DMS53 (cell line): ENCODE measurements at regions not wholly inside any gene's neighbourhood (a gene's known extent, or its start where the extent isn't known, plus 50 kb on each side); places are given as distances from the start of the nearest gene placed in this dataset.
"Not testable (repeated sequence)": the region's sequence is repeated elsewhere in the genome, so short reads cannot be mapped to it uniquely, and the experiment has no call there.

Experiments
- DNase-seq: peaks from one replicate; lab custom pipeline; 2025; lab: John Stamatoyannopoulos, UW

DNA sequence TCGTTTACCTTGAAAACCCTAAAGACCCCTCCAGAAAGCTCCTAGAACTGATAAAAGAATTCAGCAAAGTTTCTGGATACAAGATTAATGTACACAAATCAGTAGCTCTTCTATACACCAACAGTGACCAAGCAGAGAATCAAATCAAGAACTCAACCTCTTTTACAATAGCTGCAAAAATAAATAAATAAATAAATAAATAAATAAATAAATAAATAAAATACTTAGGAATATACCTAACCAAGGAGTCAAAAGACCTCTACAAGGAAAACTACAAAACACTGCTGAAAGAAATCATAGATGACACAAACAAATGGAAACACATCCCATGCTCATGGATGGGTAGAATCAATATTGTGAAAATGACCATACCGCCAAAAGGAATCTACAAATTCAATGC is 186.8 kb upstream of the EOLA2 start:
- not testable (repeated sequence) for DNase-seq

DNA sequence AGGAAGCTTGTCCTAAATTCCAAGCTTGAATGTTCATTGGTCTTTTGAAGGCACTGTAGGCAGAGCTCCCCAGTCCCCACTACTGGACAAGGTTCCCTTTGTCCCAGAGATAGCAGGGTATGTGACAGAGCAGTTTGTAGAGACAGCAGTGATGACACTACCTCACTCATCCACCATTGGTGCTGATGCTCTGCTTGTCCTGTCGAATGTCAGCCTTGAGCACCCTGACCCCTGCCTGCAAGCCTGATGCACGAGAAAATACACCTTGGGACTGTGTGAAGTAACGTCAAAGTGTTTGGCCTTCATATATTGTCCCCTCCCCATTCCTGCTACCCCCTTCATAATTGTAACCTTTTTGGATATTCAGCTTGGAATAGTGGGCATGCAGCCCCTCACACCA is 188.9 kb upstream of the EOLA2 start:
- no peak for DNase-seq

DNA sequence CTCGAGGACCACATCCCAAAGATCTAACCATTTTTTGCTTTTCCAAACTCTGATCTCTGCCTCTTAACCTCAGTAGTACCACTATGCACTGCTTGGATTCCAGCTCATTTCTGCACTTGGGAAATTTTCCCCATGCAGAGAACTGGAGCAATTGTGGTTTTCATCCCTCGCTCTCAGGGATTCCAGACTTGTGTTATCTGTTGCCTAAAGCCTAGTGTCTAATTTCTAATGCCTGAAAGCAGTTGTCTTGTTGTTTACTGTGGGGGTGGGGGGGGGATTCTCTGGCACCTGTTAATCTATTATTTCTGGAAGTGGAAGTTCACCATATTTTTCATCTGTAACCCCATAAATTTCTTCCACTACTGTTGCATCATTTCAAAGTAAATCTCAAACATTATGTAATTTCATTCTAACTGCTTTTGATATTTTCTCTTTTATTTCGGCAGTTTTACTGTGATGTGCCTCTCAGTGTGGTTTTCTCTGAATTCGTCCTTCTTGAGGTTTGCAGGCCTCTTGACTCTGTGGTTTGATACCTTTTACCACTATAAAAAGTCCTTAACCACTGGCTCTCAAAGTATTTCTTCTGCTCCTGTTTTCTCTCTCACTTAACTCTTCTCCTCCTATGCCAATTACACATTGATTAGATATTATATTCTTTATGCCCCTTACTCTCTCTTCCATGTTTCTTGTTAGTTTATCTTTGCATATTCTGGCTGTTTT is 205.6 kb upstream of the EOLA2 start:
- DNase-seq, result no peak

DNA sequence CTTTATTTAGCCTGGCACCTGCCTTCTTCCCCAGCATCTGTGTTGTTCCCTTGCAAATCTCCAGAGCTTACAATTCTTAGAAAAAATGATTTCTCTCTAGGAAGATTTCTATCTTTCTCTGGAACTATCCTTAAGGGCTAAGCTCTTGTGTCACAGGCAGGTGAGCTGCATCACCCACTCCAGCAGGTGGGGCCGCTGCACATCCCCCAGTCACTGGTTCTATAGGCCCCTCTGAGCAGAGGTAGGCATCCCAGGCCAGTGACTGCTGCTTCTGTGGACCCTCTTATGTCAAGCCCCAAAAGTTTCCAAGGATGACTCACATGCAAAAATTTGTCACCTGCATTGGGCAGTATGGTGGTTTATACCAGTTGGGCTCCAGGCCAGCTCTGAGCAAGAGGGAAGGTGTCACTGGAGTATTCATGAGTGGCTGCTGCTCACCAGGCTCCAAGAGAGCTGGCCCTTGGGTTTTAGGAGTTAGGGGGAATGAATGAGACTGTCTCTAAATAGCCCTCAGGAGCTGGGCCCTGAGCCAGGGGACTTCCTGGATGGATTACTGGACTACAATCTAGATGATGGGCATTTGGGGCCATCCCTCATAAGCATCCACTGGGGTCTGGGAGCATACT is 208.1 kb upstream of the EOLA2 start:
- peak; percentile 30 for DNase-seq

DNA sequence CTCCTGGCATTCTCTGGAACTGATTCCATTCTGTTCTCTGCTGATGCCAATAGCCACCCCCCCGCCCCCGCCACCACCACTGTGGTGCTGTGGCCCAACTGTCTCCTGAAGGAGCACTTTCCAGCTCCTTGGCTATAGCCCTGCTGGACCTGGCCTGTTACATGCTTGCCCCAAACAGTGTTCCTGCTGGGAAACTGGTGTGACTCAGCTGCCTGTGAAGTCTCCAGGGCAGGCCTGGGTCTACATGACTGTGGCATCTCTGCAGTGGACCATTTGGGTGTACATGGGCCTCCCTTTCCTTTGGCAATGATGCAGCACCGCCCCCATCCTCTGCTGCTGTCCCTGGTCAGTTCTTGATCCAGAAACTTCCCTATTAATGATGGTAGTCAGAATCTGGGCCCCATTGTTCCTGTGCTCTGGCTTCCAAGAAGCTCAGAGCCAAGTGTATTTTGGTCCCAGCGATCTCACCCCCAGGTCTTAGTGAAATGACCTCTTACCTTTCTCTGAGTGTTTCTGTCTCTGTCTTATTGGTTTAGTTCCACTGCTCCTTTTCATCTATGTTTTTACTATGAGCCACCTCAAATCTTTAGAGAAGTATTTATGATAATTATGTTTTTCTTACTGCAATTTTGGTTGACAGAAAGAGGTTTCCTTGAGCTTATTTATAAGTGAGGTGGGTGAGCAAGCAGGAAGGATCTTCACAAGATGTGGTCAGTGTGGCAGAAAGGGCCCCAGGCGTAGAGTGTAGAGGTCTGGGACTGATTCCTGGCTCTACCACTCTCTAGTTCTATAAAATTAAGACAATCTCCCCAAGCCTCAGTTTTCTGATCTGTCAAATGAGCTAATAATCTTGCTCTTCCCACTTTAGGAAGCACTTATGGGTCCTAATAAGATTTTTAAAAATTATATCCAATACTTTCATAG is 210.7 kb upstream of the EOLA2 start:
- DNase-seq, result no peak

DNA sequence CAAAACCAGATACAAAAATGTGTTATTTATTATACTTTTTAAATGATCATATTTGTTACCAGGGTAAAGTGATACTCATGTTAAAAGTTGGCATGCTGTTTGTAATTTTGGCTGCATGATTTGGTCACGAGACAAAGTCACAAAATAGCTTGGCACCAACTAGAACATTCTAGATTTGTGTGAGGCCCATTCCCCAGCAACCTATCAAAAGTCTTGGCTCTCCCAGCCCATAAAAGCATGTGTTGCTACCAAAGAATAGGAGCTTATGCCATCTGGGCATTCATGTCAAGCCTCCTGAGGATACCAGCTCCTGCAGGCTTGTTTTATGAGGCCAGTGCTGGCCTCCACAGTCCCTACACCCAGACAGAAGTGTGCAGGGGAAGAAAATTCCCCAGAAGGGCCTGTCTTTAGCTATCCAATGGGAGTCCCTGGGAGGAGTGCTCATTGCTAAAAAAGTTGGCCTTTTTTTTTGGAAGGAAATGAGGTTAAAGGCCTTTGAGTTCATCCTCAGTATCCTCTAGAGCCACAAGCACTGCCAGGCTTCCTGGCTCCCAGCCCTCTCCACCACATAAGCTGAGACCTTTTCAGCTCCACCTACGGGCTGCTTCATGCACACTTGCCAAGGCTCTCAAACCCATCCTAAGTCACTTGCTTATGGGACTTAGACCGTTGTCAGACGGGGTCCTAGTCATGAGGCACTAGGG is 211.9 kb upstream of the EOLA2 start:
- DNase-seq, result no peak

DNA sequence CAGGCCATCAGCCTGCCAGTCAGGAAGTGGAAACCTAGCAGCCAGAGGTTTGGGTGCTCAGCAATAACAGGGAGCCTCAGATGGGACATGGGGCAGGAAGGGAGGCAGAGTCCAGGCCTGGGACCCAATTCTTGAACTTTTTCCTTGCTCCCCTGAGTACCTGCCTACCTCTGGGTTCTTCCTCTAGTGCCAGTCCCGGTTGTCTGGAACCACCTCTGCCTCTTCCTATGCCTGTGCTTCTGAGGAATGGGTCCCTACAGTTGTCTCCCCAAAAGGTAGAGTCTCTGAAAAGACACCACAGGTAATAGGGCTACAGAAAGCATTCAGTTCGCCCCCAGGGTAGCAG is 212.4 kb upstream of the MAMLD1 start:
- DNase-seq, result no peak

DNA sequence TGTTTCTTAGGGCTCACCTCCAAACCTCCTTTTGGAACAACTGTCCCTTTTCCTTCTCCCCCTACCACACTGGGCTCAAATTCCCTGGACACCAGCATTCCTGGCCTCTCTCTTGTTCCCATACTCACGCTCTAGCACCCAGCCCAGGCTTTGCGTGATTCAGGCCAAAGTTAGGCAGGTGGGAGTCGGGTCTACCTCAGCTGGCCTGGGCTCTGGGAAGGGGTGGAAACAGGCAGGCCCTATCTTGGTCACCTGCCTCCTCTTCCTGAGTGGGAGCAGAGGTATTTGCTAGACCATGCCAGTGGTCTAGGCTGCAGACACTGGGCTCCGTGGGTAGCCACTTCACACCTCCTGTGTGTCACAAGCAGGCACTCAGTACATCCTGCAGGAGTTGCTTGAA is 211.1 kb upstream of the MAMLD1 start:
- DNase-seq, result no peak

DNA sequence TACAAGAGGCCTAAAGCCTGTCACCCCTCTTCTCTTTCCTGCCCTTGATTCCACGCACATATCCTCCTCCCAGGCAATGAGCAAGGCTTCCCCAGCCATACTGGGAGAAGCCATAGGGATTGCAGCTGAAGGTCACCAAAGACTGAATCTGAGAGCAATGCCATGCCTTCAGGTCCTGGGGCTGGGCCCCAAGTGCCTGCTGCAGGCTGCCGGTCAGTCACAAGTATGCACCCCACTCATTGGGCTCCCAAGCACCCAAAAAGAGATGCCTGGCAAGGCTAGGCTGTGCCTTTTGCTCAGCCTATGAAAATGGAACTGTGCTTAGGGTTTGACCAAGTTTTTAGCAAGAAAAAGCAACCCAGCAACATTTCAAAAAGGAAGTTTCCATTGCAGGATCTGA is 210.6 kb upstream of the MAMLD1 start:
- no peak for DNase-seq

DNA sequence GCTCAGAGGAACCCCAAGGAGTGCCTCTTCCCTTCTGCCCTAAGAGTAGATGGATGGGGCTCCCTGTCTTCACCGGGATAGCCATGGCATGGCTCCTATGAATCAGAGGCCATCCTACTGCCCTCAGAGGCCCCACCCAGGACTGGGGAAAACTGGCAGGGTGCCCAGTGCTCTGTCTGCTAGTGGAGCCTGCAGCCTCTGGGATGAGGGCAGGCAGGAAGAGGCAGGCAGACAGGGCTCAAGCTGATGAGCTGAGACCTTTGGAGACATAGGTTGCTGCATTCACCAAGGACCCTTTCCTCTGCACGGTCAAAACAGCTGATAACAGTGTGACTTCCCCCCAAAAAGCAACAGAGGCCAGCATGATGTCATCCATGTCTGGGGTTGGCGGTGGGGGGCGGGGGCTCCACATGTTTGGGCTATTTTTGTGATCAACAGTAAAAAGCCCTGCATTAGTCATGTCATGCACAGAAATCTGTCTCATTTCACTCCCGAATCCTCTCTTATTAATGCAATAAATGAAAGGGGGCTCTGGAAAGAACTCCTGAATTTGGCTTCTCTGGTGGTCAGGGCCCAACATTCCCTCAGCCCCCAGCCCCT is 207.6 kb upstream of the MAMLD1 start:
- DNase-seq, result peak; percentile 66

DNA sequence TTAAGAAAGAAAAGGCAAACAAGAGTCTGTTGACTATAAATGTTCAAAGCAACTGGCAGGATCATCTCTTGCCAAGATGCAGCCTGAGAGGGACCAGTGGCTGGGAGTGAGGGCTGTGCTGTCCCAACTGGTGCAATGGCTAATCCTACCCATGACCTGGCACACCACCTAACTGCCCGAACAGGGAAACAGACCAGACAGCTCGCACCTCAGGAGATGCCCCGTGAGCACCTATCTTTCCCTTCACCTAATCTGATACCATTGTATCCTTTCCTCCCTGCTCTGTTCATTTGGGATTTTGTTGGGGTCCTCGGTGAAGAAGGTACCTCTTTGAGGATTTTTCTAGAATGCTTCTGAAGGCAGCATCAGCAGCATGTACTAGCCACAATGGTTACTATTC is 206.5 kb upstream of the MAMLD1 start:
- DNase-seq, result no peak

DNA sequence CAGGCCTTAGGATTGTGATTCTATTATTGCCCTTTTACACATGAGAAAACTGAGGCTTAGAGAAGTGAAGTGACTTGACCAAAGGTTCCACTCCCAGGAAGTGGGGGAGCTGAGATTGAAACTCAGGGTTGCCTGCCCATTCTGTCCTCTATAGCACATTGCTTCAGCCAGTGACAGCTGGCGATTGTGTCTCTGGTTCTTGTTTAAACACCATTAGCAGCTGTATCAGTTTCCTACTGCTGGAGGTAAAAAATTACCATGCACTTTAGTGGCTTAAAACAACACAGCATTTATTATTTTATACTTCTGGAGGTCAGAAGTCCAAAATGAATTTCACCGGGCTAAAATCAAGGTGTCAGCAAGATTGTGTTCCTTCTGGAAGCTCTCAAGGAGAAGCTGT is 205.8 kb upstream of the MAMLD1 start:
- DNase-seq, result peak; percentile 16

DNA sequence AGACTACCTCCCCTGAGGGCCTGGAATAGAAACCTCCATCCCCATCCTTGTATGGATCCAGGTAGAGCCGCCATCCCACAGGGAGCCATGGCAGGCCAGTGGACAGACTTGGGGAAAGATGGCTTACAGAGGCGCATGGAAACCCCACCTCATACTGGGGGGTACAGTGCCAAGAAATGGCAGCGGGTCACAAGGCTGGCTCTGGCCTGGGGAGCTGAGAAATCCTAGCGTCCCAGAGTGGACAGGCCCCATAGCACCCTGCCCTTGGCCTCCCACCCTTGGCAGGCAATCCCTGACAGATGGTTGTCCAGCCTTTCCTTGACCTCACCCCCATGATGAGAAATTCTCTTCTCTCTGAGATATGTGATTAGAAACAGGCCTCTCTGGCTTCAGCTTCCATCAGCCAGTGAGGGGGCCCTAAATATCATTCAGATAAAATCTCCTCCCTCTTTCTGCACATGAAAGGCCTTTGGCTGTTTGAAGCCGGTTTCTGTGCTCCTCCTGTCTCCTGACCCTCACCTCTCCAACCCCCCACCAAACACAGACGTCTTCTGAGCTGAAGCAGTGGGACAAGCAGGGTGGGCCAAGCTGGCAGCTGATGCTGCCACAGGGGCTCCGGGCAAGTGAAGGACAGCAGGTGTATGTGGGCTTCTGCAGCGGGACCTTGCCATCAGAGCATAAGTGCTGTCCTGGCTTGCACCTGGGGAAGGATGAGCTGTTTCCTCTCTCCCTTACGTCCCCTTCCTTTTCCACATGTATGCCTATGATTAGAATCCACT is 204.4 kb upstream of the MAMLD1 start:
- no peak for DNase-seq

DNA sequence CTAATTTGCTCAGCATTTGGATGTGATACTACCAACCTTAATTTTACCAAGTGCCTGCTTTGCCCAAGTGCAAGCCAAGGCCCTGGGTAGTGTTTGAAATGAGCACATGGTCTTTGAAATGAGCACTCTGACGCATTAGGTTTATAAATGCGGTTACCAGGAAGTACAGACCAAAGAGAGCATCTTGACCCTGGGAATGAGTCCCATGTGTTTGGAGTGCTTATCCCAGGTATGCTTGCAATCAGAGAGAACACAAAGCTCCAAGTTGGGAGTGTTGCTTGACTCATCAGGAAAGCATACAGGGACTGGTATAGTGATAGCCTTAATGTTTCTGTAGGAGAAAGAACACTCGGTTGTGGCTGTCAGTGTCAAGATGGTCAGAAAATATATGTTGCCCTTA is 203.6 kb upstream of the MAMLD1 start:
- DNase-seq, result no peak

DNA sequence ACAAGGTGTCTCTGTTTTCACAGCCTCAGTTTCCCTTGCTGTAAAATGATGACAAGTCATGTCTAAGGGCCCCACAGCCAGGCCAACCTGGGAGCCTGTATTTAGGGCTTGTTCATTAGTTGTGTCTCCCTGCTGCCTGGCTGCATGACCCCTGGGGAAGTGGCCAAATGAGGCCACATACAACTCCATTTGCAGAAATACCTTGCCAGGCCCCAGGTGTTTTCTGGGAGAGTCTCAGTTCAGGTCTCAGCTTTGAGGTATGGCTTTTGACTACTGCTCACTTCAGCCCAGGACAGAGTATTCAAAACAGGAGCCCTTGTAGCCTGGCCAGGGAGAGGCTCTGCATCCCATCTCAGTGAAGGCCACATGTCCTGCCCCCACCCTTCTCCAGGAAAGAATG is 202.5 kb upstream of the MAMLD1 start:
- DNase-seq, result no peak

DNA sequence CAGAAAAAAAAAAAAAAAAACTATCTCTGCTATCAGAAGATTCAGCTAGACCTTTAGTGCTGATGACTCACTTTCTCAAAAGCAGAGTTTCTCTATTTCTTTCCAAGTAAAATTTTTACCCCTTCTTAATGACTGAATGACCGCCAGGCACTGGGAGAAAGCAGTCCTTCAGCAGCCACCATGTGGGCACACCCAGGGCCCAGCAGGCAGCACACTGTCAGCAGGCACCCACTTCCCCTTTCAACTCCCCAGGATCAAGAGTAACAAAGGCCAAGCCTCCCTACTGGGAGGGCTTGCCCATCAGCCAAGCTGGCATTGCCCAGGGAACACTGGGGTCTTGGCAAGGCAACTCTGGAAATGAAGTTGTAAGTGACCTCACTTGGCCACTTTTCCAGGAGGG is 201.9 kb upstream of the MAMLD1 start:
- DNase-seq, result no peak

DNA sequence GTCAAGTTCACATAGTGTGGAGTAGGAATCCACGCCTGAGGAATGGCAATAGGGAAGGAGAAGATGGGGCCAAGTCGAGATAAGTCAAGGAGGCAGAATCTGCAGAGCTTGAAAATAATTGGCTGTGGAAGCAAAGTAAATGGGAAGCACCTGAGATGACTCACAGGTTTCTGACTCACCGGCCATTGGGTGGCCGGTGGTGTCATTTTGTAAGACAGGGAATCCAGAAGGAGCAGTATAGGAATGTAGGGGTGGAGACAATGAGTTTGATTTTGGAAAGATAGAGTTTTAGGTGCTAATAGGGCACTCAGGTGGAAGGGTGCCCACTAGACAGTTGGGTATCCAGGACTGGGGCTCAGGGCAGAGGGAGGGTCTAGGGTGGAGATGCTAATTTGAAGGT is 201.0 kb upstream of the MAMLD1 start:
- DNase-seq, result peak; percentile 16

DNA sequence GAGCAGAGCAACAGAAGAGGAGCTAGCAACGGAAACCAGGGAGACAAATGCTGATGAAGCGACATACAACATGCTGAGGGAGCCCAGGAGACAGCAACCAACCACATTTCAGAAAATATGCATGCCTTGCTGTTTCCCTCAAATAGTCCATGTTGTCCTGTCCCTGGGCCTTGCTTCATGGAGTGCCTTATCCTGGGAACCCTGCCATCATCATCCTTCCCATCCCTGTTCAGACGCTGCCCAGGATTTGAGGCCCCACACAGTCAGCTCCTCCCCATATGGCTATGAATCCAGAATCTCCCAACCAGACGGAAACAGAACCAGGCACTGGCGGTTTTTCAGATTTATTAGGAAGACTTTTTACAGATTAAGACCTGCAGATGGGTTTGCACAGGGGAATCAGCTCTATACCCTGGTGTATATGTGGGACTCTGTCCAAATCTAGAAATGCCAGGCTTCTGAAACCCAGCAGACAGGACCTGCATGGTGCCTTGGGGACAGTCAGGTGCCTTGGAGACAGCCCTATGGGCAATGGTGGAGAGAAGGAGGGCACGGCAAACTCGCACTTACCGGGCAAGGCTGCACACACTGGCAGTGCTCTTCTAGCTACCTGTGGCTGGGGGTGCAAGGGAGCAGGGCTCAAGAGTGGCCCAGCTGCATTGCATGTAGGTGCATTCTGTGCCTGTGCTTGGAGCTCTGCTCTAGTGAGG is 199.7 kb upstream of the MAMLD1 start:
- DNase-seq, result no peak

DNA sequence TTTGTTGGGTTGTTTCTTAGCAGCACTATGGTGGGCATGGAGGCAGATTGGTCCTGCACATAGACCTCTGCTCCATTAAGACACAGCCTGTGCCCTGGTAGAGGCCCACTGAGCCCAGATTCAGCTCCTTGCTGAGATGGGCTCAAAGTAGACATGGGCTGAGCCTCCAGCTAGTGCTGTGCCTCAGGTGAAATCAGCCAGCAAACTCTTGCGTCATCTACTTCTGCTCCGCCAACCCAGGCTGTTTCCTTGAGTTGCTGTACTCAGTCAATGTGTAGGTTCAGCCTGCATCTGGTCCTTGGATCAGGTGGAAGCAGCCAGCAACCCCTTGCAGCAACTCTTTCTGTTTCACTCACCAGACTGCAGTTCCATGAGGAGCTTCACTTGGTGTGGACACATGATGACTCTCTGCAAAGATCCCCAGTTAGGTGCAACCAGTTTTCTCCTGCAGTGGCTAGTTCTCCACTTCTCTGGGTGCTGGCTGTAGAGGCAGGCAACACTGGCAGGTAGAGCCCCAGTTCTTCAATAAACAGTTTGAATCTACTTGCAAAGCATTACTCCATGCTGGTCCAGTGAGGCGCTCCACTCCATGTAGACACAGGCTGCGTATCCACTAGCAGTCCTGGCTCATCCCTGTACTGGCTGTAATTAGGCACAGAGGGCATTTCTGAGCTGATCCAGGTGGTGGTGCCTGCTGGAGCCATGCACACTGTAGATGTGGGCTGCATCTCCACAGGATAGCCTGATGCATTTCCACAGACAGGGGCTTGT is 199.0 kb upstream of the MAMLD1 start:
- no peak for DNase-seq
